Epithelial cell of proximal tubule (primary cell): ENCODE measurements at regions not wholly inside any gene's neighbourhood (a gene's known extent, or its start where the extent isn't known, plus 50 kb on each side); places are given as distances from the start of the nearest gene placed in this dataset.

Experiments used
- DNase-seq: peaks from one replicate; pipeline ENCODE4 v3.0.0-alpha.2; 2011; ENCODE audit warnings: low read depth
- H3K4me3 ChIP-seq: 2 replicates; pipeline ENCODE4 v1.5.1; 2011; ENCODE audit warnings: low read depth, mild to moderate bottlenecking, low read length
- TF ChIP-seq, protein P1 (sequence below): conservative IDR thresholded peaks from 2 replicates; pipeline ENCODE4 v1.5.1; 2012; ENCODE audit warnings: low read depth, mild to moderate bottlenecking, low read length

DNA sequence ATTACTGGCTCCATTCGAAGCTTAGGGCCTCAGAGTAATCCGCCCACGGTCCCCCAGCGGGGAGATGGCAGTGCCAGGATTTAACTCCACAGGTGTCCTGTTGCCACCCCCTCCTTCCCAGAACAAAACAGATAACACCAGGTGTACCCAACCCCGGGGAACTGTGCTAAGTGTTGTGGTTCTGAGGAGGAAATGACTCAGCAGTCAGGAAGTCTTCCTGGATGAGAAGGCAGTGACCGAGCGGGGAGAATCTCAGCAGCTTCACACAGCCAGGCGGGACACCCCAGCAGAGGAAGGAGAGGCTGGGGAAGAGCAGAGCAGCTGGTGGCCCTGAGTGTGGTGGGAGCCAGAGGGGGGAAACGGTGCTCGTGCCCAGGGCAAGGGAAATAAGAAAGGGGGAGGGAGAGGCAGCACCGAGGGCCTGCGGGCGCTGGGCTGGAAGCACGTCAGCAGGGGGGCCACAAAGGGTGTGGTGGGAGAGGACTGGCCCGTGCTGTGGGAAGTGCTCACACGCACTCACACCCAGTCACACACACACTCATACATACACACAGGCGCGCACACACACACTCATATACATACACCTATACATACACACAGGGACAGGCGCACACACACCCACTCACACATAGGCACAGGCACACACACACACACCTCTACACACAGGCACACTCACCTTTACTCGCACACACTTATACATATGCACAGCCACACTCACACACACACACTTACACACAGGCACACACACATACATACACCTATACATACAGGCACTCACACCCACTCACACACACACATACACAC, 59.8 kb upstream of the CHST15 start:
- DNase-seq = peak; percentile 74
- no peak overlapping the region for H3K4me3 ChIP-seq
- TF ChIP-seq, protein P1, sequence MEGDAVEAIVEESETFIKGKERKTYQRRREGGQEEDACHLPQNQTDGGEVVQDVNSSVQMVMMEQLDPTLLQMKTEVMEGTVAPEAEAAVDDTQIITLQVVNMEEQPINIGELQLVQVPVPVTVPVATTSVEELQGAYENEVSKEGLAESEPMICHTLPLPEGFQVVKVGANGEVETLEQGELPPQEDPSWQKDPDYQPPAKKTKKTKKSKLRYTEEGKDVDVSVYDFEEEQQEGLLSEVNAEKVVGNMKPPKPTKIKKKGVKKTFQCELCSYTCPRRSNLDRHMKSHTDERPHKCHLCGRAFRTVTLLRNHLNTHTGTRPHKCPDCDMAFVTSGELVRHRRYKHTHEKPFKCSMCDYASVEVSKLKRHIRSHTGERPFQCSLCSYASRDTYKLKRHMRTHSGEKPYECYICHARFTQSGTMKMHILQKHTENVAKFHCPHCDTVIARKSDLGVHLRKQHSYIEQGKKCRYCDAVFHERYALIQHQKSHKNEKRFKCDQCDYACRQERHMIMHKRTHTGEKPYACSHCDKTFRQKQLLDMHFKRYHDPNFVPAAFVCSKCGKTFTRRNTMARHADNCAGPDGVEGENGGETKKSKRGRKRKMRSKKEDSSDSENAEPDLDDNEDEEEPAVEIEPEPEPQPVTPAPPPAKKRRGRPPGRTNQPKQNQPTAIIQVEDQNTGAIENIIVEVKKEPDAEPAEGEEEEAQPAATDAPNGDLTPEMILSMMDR = no peak

DNA sequence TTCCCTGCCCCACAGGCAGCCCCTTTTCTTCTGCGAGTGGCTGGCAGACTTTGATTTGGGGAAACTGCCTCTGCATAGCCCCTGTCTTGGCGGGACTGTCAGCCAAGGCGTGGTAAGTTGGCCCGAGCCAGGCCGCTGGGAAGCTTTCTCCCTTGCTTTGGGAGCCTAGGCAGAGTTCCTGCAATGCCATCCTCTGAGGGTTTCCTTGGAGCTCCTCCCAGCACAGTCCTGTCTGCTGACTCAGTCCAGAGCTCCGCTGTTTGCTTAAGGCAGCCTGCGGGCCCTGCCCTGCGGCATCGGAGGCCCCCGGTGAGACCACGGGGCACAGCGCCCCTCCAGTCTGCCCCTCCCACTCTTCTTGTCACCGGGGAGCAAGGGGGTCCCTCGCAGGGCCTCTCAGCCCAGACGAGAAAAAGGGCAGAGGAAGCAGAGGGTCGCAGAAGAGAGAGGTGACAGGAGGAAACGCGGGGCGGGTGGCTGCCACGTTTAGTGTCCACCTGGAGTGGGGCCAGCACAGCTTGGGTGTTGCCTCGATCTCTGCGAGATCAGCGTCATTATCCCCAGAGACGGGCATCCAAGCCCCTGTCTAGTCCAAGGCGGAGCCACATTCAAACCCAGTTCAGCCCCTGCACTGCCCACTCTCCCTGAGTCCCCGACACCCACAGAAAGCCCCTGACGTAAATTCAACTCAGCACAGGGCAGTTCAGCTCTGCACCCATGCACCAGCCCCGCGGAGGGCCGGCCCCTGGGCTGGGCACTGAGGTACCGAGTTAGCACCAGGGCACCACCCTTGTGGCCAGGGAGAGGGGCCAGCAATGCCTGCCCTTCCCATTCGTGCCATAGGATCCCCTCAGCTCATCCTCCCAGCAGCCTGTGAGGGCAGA, 59.0 kb upstream of the CHST15 start:
- TF ChIP-seq, protein P1 = no peak
- peak; percentile 30 for DNase-seq
- H3K4me3 ChIP-seq = peak overlapping the region; percentile 7

DNA sequence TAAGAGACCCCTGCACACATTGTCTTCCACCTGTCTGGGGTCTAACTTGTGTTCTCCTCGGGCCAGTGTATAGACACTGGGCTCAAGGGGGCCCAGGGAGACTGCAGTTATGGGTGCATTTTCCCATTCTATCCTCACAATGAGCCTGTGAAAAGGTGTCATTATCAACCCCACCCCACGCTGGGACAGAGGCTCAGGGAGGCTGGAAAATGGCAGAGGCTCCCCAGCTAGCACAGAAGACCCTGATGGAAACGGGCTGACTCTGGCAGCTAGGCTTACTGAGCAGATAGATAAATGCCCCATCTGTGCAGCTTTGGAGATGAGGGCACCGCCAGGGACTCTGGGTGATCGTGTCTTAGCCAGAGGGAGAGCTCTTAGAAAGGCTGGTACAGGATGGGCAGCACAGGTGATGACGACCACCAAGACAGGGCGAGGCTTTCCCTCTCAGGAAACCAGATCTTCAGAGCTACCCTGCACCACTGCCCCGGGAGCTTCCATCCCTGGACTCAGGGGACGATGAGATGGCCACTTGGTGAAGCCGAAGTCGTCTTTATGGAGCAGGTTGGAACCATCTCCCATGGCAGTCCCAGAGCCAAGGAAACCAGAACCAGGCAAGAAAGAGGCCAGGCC, 58.2 kb upstream of the CHST15 start:
- H3K4me3 ChIP-seq = no peak overlapping the region
- TF ChIP-seq, protein P1 = no peak
- DNase-seq = no peak

DNA sequence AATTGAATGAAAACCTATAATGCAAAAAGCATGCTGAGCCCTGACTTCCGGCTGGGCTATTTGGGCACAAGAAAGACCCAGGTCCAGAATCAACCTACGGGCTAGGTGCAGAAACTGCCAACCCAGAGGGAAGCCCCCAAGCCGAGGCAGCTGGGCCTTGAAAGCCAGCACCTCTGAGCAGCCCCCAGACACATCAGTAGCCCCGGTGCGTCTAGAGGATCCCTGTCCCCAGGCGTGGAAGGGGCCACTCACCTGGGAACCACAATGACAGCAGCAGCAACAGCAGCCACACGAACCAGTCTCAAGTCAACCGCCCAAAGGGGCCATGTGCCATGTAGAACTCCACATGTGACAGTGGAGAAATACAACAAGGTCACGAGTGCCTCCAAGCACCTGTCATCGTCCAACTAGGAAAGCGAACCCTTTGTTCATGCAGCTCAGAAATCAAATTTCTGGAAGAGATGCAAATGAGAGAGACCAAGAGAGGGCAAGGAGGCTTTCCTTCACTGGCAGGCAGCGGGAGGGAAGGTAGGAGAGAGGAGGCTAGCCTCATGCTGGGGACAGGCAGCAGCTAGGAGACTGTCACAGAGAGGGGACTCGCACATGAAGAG, 57.5 kb upstream of the CHST15 start:
- no peak overlapping the region for H3K4me3 ChIP-seq
- TF ChIP-seq, protein P1 = no peak
- no peak for DNase-seq

DNA sequence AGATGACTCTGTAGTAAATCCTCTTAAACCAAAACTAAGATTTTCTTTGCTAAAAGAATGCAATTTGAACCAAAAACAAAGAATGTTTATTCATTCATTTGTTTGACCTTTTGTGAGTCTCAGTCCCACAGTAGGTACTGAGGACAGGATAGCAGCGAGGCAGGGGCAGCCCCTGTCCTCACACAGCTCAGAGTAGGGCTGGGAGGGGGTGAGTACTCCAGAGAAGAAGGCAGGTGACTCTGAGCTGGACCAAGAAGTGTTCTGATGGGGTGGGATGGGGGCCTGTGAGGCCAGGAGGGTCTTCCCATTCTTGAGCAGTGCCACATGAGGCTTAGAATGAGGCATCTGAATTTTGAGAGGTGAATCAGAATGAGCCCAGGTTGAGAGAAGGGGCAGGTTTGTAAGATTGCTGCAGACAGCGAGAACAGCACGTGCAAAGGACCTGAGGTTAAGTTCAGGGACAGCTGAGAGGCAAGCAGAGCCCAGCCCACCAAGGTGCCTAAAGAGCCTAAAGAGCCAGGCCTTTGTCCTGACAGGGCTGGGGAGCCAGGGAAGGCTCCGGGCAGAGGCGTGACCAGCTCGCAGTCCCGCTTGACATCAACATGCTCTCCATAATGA, 56.9 kb upstream of the CHST15 start:
- TF ChIP-seq, protein P1 = no peak
- no peak overlapping the region for H3K4me3 ChIP-seq
- DNase-seq = no peak
